ENCODE measurements at regions not wholly inside any gene's neighbourhood (a gene's known extent, or its start where the extent isn't known, plus 50 kb on each side); places are given as distances from the start of the nearest gene placed in this dataset.

- ChIA-PET POLR2A (no interaction called here), CTCF (interaction anchor here (0.6 kb wide), 1 partner anchor 30 kb away, joined by 3 read pairs; no protein-coding TSS in a partner anchor)
- Mint-ChIP-seq H3K4me3 (no peak overlapping the region), H3K27me3 (ENCODE audit: low read depth) (no peaks in the 10 kb centered on the region), H3K27ac (peak overlapping the region; percentile 57; the same call in 1 of the 2 replicates), H3K9me3 (no peaks in the 10 kb centered on the region; the same call in 1 of the 2 replicates), H3K4me1 (peaks cover 43% of the 10 kb centered on the region), H3K36me3 (no peaks in the 10 kb centered on the region)
- TF ChIP-seq NFATC4 (CRISPR knock-in tag; IDR thresholded peaks at IDR 0.05) (no peak), CDX4 (CRISPR knock-in tag; IDR thresholded peaks at IDR 0.05; ENCODE audit: borderline replicate concordance) (no peak), ESRRA (CRISPR knock-in tag; IDR thresholded peaks at IDR 0.05; ENCODE audit: borderline replicate concordance) (no peak), NR2C2 (CRISPR knock-in tag; IDR thresholded peaks at IDR 0.05) (no peak), ETV6 (CRISPR knock-in tag; IDR thresholded peaks at IDR 0.05) (no peak), MYBL2 (CRISPR knock-in tag; IDR thresholded peaks at IDR 0.05) (no peak), AFF4 (CRISPR knock-in tag; IDR thresholded peaks at IDR 0.05; ENCODE audit: borderline replicate concordance) (no peak), NFE2L1 (CRISPR knock-in tag; IDR thresholded peaks at IDR 0.05) (no peak), ATF1 (CRISPR knock-in tag; IDR thresholded peaks at IDR 0.05) (no peak), E2F4 (CRISPR knock-in tag; IDR thresholded peaks at IDR 0.05; ENCODE audit: borderline replicate concordance, low read depth) (no peak), ATF2 (CRISPR knock-in tag; IDR thresholded peaks at IDR 0.05; ENCODE audit: borderline replicate concordance, low read depth) (no peak)
- DNase-seq (ENCODE audit: low spot score) (no peak), ATAC-seq (no peak)
Observed at GRCh38 chr12:75699251-75699650, 187.8 kb upstream of the KRR1 start.

GRCh38 chr12:75698052-75698451, 186.6 kb upstream of the KRR1 start:
- H3K36me3 Mint-ChIP-seq, result no peaks in the 10 kb centered on the region
- no peak overlapping the region for H3K27ac Mint-ChIP-seq
- ATAC-seq, result no peak
- H3K27me3 Mint-ChIP-seq (ENCODE audit: low read depth), result no peaks in the 10 kb centered on the region
- DNase-seq (ENCODE audit: low spot score), result no peak
- ChIA-PET POLR2A (no interaction called here), CTCF (interaction anchor here (0.6 to 1.3 kb wide), 2 partner anchors 13 to 57 kb away, joined by 3 read pairs; no protein-coding TSS in a partner anchor)
- peaks cover 35% of the 10 kb centered on the region for H3K4me1 Mint-ChIP-seq
- no peaks in the 10 kb centered on the region; the same call in 1 of the 2 replicates for H3K9me3 Mint-ChIP-seq
- H3K4me3 Mint-ChIP-seq, result no peak overlapping the region
- TF ChIP-seq E2F5 (CRISPR knock-in tag; IDR thresholded peaks at IDR 0.05) (no peak), ZSCAN18 (CRISPR knock-in tag; IDR thresholded peaks at IDR 0.05) (no peak), ZNF121 (CRISPR knock-in tag; IDR thresholded peaks at IDR 0.05) (no peak), NFATC4 (CRISPR knock-in tag; IDR thresholded peaks at IDR 0.05) (no peak), GRHL2 (CRISPR knock-in tag; IDR thresholded peaks at IDR 0.05; ENCODE audit: insufficient replicate concordance, severe bottlenecking) (no peak), ZNF281 (CRISPR knock-in tag; IDR thresholded peaks at IDR 0.05) (no peak), FOXJ3 (CRISPR knock-in tag; IDR thresholded peaks at IDR 0.05; ENCODE audit: borderline replicate concordance) (no peak), KAT7 (CRISPR knock-in tag; IDR thresholded peaks at IDR 0.05; ENCODE audit: borderline replicate concordance) (no peak), IRF2 (CRISPR knock-in tag; IDR thresholded peaks at IDR 0.05; ENCODE audit: borderline replicate concordance, low read depth) (no peak), IRF1 (CRISPR knock-in tag; IDR thresholded peaks at IDR 0.05) (no peak), SOX15 (CRISPR knock-in tag; IDR thresholded peaks at IDR 0.05) (no peak), RELA (CRISPR knock-in tag; IDR thresholded peaks at IDR 0.05; ENCODE audit: borderline replicate concordance) (no peak)

Measured in WTC11 (cell line).